Body of pancreas (tissue), 4 donors: ENCODE measurements at regions not wholly inside any gene's neighbourhood (a gene's known extent, or its start where the extent isn't known, plus 50 kb on each side); places are given as distances from the start of the nearest gene placed in this dataset.
A peak's percentile ranks its signal among the peaks of the same experiment; 100 is the strongest.

ENCODE experiments used
- ATAC-seq: fragments of 150-250 bp; one replicate; pipeline ENCODE4 v1.9.1; 2016
- DNase-seq, 4 donors: peaks; one replicate each; pipeline ENCODE4 v3.0.0-alpha.2; 2019
- H3K27ac ChIP-seq, 4 donors: fragments of 200-600 bp; sonication (generic); 1 replicate in 3 of 4; 2 replicates in 1 of 4; pipeline versions ENCODE4 v1.5.1 to v1.6.1; 2016 to 2019; ENCODE audit warnings: mild to moderate bottlenecking in 1 of 4, mixed read lengths in 1 of 4, moderate library complexity in 1 of 4
- H3K27me3 ChIP-seq, 2 donors: fragments of 200-600 bp; sonication (generic); one replicate each; pipeline ENCODE4 v1.6.0; 2016; ENCODE audit warnings: mild to moderate bottlenecking in 1 of 2
- H3K36me3 ChIP-seq, 2 donors: fragments of 200-600 bp; sonication (generic); replicated peaks in 1 of 2; 2 replicates each; pipeline ENCODE4 v1.5.1; 2016; ENCODE audit warnings: low read depth in 2 of 2; ENCODE audit not compliant: insufficient read depth in 1 of 2
- H3K4me1 ChIP-seq: fragments of 200-600 bp; sonication (generic); one replicate; pipeline ENCODE4 v1.6.0; 2016
- H3K4me3 ChIP-seq, 2 donors: fragments of 200-600 bp; sonication (generic); 1 replicate in 1 of 2; 2 replicates in 1 of 2; pipeline ENCODE4 v1.5.1; 2016 to 2019
- H3K9me3 ChIP-seq, 3 donors: fragments of 200-600 bp; sonication (generic); 1 replicate in 2 of 3; 2 replicates in 1 of 3; pipeline ENCODE4 v1.5.1; 2016
- POLR2A ChIP-seq, 3 donors: fragments of 450-650 bp; IDR thresholded peaks; one replicate each; pipeline ENCODE4 v1.6.1; 2016; ENCODE audit warnings: antibody characterized with exemption in 3 of 3, mild to moderate bottlenecking in 2 of 3
- WGBS, 2 donors: methylation state at CpG; one replicate each; pipeline ENCODE4 v1.1.5; 2017; 5-methylcytosine and 5-hydroxymethylcytosine counted together
- intact Hi-C: fragments of 100-400 bp; cut with DNase I; formaldehyde crosslinking; loops from one replicate; pipeline ENCODE4 v1.15.1; 2023
- TF ChIP-seq, protein P1 (sequence below), 7 experiments: fragments of 450-650 bp in 4 of 7; fragments of 200-600 bp in 3 of 7; sonication (generic) in 3 of 7; IDR thresholded peaks; one replicate each; pipeline ENCODE4 v1.5.1; 2016 to 2019; ENCODE audit warnings: antibody characterized with exemption in 7 of 7

DNA sequence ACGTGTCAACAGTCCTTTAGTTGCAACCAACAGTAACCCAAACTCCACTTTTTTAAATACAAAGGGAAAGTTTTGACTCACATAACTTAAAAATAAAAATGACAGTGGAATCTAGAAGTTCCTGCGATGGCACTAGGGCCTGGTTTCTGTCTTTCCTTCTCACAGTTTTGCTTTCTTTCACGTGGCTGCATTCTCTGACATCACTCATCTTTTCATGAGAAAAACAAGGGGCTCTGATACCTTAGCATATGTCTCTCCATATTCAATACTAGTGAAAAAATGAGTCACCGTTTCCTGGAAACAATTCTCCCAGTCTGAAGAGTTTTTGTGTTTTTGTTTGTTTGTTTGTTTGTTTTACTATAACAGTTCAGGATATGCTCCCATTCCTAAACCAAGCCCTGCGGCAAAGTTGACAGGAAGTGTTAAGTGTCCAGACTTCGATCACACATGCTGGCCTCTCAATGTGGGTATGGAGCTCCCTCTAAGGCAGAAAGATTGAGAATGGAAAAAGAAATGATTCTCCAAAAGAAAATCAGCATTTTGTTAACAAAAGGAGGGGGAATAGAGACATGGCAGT, 483.3 kb downstream of the TTLL7 start:
- DNase-seq (no peak), ATAC-seq (no peak)
- Histone ChIP-seq H3K9me3 (no peaks in the 10 kb centered on the region), H3K27ac (no peak overlapping the region), H3K4me1 (peaks cover 10% of the 10 kb centered on the region), H3K27me3 (no peaks in the 10 kb centered on the region), H3K36me3 (no peaks in the 10 kb centered on the region), H3K4me3 (no peak overlapping the region)
- TF ChIP-seq, protein P1, sequence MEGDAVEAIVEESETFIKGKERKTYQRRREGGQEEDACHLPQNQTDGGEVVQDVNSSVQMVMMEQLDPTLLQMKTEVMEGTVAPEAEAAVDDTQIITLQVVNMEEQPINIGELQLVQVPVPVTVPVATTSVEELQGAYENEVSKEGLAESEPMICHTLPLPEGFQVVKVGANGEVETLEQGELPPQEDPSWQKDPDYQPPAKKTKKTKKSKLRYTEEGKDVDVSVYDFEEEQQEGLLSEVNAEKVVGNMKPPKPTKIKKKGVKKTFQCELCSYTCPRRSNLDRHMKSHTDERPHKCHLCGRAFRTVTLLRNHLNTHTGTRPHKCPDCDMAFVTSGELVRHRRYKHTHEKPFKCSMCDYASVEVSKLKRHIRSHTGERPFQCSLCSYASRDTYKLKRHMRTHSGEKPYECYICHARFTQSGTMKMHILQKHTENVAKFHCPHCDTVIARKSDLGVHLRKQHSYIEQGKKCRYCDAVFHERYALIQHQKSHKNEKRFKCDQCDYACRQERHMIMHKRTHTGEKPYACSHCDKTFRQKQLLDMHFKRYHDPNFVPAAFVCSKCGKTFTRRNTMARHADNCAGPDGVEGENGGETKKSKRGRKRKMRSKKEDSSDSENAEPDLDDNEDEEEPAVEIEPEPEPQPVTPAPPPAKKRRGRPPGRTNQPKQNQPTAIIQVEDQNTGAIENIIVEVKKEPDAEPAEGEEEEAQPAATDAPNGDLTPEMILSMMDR (IDR thresholded peaks at IDR 0.05) = no peak
- no peak for TF ChIP-seq POLR2A (IDR thresholded peaks at IDR 0.05)
- intact Hi-C loops = no loop called here
- WGBS, 2 donors = 88% methylated on average over 6 of the region's 6 CpGs

DNA sequence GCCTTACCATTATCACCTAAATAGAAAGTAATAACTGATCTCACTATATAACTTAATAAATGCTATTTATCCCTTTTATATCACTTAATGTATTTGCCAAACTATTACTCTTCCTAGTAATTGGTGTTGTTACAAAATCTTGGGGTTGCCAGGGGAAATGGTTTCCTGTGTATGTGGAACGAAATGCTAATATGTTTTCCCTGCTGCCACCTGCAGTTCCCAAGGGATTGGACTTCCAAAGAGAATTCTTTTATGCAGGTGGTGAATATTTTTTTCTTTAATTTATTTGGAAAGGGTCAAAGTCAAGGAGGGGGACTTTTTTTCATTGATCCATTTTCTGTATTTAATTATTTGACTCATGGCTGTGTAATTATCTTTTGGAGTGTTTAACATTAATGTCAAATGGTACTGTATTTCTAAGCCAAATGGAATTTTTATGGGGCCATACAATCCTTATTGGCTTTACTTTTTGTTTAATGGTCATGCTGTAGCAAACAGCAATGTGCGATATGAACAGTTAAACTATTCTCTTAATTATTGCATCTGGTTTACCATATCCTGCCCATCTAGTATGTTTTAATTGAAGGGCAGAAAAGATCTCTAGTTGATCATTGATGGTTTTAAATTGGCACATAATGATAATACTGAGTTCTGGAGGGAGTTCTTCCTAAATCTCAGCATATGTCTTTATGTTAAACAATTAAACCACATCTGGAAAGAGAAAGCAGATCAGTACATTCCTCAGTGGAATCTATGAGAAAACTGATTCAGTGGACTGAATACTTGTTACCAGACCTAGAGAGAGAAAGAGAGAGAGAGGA, 486.3 kb downstream of the TTLL7 start:
- intact Hi-C loops = no loop called here
- no peak for DNase-seq
- WGBS, 2 donors = 76 to 85% methylated on average over 2 of the region's 2 CpGs

DNA sequence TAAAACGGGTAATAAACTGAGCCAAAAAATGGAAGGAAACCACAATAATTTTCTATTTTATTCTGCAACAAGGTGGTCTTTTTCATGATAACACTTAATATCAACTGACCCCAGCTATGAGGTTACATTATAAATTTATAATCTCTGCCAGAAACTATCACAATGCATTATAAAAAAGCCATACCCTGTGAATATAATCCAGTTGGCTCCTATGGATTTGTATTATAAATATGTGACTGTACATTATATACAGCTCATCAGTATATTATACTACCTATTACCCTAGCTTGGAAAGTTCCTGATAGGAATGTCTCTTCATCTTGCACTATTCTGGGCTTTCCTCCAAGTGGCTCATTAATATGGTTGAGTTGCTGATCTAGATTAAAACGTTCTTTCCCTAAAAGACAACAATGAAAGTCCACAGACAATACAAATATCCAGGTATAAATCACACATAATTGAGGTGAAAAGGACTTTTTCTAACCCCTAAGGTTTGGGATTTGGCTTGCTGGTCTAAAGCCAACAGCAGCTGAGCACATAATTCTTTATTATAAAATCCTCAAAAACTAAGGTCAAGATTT, 487.7 kb downstream of the TTLL7 start:
- intact Hi-C loops = no loop called here
- Histone ChIP-seq H3K36me3 (no peaks in the 10 kb centered on the region), H3K27ac (no peak overlapping the region), H3K9me3 (no peaks in the 10 kb centered on the region), H3K27me3 (no peaks in the 10 kb centered on the region), H3K4me3 (no peak overlapping the region), H3K4me1 (peaks cover 44% of the 10 kb centered on the region)
- TF ChIP-seq, protein P1 (IDR thresholded peaks at IDR 0.05) = no peak
- TF ChIP-seq POLR2A (IDR thresholded peaks at IDR 0.05) = no peak
- WGBS, 2 donors = 44 to 48% methylated on average over 2 of the region's 2 CpGs
- DNase-seq = no peak
- no peak for ATAC-seq

More for the DNA sequence above, 486.3 kb downstream of the TTLL7 start:
- H3K27ac ChIP-seq = no peak overlapping the region
- TF ChIP-seq, protein P1 (IDR thresholded peaks at IDR 0.05) = no peak
- TF ChIP-seq POLR2A (IDR thresholded peaks at IDR 0.05) = no peak
- H3K27me3 ChIP-seq = no peaks in the 10 kb centered on the region
- H3K9me3 ChIP-seq = no peaks in the 10 kb centered on the region
- ATAC-seq = no peak
- no peaks in the 10 kb centered on the region for H3K36me3 ChIP-seq
- no peak overlapping the region for H3K4me3 ChIP-seq
- peaks cover 41% of the 10 kb centered on the region for H3K4me1 ChIP-seq

DNA sequence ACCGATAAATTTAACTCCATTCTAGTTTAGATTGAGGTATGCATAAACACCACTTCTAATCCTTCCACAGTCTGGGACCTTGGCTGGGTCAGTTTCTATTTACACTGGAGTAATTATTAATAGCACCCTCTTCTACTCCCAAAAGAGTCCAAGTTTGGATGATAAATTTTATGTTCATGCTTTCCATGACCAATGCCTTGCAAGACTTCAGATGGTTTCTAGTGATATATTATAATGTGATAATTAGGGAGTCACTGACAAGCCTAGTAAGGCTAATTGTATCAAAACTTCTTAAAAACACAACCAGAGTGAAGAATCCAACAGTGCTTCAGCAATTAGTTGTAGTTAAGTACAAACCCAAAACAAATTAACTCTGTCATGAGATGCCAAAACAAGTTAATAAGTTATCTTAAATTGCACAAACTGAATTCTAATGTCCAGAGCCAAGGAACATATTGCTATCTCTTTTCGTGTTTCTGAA, 489.6 kb downstream of the TTLL7 start:
- intact Hi-C loops = no loop called here
- H3K9me3 ChIP-seq = no peaks in the 10 kb centered on the region
- ATAC-seq (peak; percentile 86), DNase-seq (peak; percentile 11 to 41 (median 24))
- peak overlapping the region; percentile 50 to 70 (median 69) for H3K27ac ChIP-seq
- TF ChIP-seq, protein P1 (IDR thresholded peaks at IDR 0.05) = no peak
- no peak for TF ChIP-seq POLR2A (IDR thresholded peaks at IDR 0.05)
- H3K4me3 ChIP-seq = no peak overlapping the region
- H3K27me3 ChIP-seq = no peaks in the 10 kb centered on the region
- no peaks in the 10 kb centered on the region for H3K36me3 ChIP-seq
- WGBS, 2 donors = 9 to 11% methylated on average over 2 of the region's 2 CpGs
- H3K4me1 ChIP-seq = peaks cover 44% of the 10 kb centered on the region
